Epidermal melanocyte (primary cell): ENCODE measurements at regions not wholly inside any gene's neighbourhood (a gene's known extent, or its start where the extent isn't known, plus 50 kb on each side); places are given as distances from the start of the nearest gene placed in this dataset.
"Not testable (repeated sequence)": the region's sequence is repeated elsewhere in the genome, so short reads cannot be mapped to it uniquely, and the experiment has no call there.

Source experiments
- DNase-seq: peaks from one replicate; pipeline ENCODE4 v3.0.0; 2011; ENCODE audit warnings: low spot score; ENCODE audit not compliant: insufficient read length

DNA sequence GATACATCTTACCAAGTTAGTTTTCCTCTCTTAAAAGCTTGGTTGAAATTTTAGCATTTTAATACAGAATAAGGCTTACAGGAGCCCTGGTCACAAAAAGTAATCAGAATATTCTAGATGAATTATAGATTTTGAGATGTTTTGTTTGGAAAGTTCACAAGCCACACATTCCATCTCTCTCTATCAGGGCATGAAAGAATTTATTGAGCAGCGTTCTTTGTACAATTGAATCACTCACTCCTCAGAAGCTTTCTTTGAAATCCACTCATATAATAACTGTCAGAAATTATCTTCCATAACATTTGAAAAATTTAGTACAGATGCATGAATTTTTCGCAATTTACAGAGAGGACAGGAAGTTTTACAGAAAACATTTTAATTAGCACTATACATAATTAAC is 938.6 kb upstream of the MDGA2 start:
- DNase-seq = no peak

DNA sequence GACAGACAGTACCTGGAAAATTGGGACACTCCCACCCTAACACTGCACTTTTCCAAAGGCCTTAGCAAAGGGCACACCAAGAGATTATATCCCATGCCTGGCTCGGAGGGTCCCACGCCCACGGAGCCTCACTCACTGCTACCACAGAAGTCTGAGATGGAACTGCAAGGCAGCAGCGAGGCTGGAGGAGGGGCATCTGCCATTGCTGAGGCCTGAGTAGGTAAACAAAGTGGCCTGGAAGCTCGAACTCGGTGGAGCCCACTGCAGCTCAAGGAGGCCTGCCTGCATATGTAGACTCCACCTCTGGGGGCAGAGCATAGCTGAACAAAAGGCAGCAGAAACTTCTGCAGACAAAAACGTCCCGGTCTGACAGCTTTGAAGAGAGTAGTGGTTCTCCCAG is 931.6 kb upstream of the MDGA2 start:
- not testable (repeated sequence) for DNase-seq

- DNase-seq = no peak
These were observed 923.1 kb upstream of the MDGA2 start for GRCh38 chr14:48598458-48598857.

DNA sequence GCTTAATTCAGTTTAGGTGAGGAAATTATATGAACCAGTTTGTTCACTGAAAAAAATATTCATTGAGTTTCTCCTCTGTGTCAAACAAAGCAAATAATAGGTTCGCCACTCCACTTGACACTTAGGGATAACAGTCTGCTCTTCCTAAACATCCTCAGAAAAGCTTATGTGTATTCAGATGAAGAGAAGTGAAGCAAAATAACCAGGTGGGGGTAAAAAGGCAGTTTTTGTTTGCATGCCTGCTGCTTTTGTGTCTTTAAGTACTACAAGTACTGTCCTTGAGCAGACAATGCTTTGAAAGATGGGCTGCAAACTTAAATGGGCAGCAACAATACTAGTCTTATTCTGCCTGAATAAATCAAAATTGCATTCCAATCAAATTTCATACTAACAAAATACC is 910.7 kb upstream of the MDGA2 start:
- DNase-seq = no peak

GRCh38 chr14:48584031-48584430 is 908.6 kb upstream of the MDGA2 start:
- no peak for DNase-seq

DNA sequence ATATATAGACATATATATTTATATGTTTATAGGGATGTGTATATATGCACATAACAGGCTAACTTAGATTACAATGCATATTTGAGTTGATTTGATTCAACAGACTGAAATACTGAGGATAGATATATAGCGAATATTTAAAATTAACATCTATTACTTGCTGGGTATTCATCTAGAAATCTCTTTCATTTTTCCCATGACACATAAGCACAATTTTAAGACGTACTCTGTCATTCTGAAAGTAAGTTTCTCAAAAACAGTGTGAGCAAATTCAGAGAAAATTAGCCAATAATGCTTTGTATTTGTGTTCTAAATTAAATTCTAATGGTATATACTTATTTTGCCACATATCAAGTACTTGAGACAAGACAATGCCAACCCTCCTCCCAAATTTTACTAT is 907.5 kb upstream of the MDGA2 start:
- no peak for DNase-seq

GRCh38 chr14:48580692-48581091 is 905.3 kb upstream of the MDGA2 start:
- DNase-seq = no peak

DNA sequence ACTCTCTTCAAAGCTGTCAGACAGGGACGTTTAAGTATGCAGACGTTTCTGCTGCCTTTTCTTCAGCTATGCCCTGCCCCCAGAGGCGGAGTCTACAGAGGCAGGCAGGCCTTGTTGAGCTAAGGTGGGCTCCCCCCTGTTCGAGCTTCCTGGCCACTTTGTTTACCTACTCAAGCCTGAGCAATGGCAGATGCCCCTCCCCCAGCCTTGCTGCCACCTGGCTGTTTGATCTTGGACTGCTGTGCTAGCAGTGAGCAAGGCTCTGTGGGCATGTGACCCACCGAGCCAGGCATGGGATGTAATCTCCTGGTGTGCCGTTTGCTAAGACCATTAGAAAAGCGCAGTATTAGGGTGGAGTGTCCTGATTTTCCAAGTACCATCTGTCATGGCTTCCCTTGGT is 900.4 kb upstream of the MDGA2 start:
- no peak for DNase-seq

- no peak for DNase-seq
These were observed 893.3 kb upstream of the MDGA2 start for GRCh38 chr14:48568688-48569087.

DNA sequence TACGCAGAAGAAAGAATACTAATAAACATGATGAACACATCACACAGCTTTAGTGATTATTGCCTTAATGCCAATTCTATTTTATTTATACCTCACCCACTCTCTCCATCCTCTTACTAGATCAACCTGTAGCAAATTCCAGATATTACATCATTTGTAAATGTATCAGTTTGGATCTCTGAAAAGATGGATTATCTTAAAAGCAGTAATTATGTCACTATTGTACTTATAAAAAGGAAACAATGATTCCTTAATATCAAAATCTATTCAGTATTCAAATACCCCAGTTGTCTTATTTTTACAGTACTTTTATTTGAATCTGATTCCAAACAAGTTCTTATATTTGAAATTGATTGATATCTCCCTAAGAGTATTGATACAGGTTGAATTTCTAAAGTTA is 892.8 kb upstream of the MDGA2 start:
- DNase-seq = no peak

GRCh38 chr14:48563489-48563888 is 888.1 kb upstream of the MDGA2 start:
- no peak for DNase-seq

GRCh38 chr14:48561438-48561837 is 886.0 kb upstream of the MDGA2 start:
- DNase-seq = not testable (repeated sequence)

DNA sequence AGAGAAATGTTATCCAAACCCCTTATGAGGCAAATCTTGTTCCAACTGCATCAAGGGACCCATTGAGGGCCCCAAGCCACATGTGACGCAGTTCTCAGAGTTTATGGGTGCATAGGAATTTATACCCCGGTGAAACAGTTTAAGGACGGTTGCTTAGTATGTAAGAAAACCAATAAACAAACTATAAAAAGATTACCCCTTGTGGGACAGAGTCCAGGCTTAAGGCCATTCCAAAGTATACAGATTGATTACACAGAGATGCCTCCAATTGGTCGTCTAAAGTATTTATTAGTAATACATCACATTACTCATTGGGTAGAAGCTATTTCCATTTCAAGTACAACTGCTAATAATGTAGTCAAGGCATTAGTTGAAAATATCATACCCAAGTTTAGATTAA is 885.0 kb upstream of the MDGA2 start:
- DNase-seq = no peak

DNA sequence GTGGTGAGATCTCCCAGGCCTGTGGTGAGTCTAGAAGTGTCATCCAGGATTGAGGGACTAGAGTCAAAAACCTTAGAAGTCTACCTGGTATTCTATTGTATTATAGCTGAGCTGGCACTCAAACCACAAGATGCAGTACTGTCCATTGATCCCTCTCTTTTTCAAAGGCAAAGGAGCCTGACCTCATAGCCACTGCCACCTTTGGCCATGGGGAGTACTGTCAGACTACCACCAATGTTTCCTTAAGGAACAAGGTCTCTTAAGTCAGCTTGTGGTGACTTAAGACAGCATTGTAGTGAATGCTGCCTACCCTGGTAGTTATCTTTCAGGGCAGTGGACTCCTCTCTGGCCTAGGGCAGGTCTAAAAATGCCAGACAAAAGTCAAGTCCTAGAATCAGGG is 878.0 kb upstream of the MDGA2 start:
- no peak for DNase-seq

GRCh38 chr14:48546996-48547395 is 871.6 kb upstream of the MDGA2 start:
- DNase-seq = no peak

DNA sequence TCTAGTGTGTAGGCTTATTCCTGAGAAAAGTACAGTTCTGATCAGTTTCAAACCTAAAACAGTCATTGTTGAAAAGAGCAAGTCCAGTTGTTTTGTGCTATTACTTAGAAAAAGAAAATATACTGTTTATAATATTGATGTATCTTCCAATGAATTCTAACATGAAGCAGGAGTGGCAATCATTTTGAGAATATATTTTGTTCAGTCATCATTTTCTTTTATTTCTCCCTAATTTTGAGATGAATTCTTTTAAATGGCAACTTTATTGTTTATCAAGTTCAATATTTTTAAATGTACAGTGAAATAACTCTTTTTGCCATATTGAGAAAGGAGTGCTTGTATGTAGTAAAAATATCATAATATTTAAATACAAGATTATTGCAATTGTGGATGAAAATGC is 862.2 kb upstream of the MDGA2 start:
- no peak for DNase-seq

GRCh38 chr14:48536318-48536717 is 860.9 kb upstream of the MDGA2 start:
- no peak for DNase-seq

DNA sequence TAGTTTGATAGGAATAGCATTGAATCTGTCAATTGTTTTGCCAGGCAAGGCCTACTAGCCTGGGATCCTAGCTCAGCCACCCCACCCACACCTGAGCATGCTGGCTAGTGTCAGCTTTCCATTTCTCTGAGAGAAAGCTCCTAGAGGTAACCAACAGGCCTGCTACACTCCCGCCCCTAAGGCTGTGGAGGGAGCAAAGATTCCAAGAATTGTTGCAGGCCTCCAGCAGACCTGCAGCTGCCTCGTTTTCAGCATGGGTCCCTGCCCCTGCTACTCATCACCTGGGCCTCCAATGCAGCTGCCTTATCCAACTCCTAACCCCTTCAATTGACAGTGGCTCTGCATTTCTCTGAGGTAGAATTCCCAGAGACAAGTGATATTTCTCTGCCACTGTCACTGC is 852.4 kb upstream of the MDGA2 start:
- no peak for DNase-seq

DNA sequence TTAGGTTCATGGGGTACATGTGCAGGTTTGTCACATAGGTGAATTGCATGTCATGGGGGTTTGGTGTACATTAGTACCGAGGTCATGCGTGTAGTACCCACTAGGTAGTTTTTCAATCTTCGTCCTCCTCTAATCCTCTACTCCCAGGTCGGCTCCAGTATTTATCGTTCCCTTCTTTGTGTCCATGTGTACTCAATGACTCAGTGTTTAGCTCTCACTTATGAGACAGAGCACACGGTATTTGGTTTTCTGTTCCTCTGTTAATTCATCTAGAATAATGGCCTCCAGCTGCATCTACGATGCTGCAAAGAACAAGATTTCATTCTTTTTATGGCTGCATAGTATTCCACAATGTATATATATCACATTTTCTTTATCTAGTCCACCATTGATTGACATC is 850.9 kb upstream of the MDGA2 start:
- no peak for DNase-seq

GRCh38 chr14:48504921-48505320 is 829.5 kb upstream of the MDGA2 start:
- DNase-seq = no peak

GRCh38 chr14:48490756-48491155 is 815.4 kb upstream of the MDGA2 start:
- no peak for DNase-seq

DNA sequence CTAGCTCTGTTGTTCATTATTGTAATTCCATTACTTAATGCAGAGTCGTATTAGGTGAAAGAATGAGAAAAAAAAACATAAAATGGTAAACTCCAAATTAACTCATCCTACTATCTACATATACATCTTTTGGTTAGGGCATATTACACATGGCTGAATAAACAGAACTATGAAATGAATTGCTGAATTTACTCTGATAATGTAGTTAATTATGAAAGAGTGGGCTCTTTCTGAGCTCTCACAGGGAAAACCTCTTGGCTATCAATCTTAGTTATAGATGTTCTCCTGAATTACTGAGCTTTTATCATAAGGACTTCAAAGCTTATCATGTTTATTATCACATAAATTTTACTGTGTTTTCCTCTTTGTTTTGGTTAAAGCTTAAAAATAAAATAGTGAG is 798.5 kb upstream of the MDGA2 start:
- no peak for DNase-seq

GRCh38 chr14:48456051-48456450 is 780.6 kb upstream of the MDGA2 start:
- no peak for DNase-seq

GRCh38 chr14:48454887-48455286 is 779.5 kb upstream of the MDGA2 start:
- no peak for DNase-seq
